Sigmoid colon (tissue), 4 donors: ENCODE measurements at regions not wholly inside any gene's neighbourhood (a gene's known extent, or its start where the extent isn't known, plus 50 kb on each side); places are given as distances from the start of the nearest gene placed in this dataset.

Experiments
- POLR2AphosphoS5 ChIP-seq, 4 donors: sonication (generic); formaldehyde crosslinking; IDR thresholded peaks; one replicate each; pipeline ENCODE4 v1.6.1; 2017; ENCODE audit warnings: antibody characterized with exemption in 4 of 4
- TF ChIP-seq, protein P1 (sequence below), 4 experiments: fragments of 450-650 bp in 3 of 4; fragments of 200-600 bp in 1 of 4; IDR thresholded peaks; one replicate each; pipeline ENCODE4 v1.5.1; 2016 to 2019; ENCODE audit warnings: antibody characterized with exemption in 4 of 4, mild to moderate bottlenecking in 3 of 4, moderate library complexity in 2 of 4

DNA sequence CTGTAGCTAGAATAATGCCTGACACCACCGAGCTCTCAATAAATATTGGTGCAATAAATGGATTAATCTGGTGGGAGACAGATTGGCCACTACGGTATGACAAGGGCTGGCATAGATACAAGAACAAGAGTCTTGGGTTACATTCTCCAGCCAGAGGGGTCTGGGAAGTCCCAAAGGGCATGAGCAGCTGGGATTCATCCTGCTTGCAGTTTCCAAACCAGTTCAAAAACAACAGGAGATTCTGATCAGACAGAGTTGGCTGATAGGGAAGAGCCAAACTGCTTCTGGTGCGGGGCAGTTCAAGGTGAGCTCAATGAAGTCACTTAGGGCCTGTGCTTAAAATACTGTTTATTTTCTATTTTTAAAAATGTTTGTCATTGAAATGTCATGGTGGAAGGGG, 266.9 kb downstream of the TNS1 start:
- TF ChIP-seq, protein P1, sequence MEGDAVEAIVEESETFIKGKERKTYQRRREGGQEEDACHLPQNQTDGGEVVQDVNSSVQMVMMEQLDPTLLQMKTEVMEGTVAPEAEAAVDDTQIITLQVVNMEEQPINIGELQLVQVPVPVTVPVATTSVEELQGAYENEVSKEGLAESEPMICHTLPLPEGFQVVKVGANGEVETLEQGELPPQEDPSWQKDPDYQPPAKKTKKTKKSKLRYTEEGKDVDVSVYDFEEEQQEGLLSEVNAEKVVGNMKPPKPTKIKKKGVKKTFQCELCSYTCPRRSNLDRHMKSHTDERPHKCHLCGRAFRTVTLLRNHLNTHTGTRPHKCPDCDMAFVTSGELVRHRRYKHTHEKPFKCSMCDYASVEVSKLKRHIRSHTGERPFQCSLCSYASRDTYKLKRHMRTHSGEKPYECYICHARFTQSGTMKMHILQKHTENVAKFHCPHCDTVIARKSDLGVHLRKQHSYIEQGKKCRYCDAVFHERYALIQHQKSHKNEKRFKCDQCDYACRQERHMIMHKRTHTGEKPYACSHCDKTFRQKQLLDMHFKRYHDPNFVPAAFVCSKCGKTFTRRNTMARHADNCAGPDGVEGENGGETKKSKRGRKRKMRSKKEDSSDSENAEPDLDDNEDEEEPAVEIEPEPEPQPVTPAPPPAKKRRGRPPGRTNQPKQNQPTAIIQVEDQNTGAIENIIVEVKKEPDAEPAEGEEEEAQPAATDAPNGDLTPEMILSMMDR (IDR thresholded peaks at IDR 0.05): no peak
- no peak for TF ChIP-seq POLR2AphosphoS5 (IDR thresholded peaks at IDR 0.05)
